ENCODE measurements at regions not wholly inside any gene's neighbourhood (a gene's known extent, or its start where the extent isn't known, plus 50 kb on each side); places are given as distances from the start of the nearest gene placed in this dataset.

DNA sequence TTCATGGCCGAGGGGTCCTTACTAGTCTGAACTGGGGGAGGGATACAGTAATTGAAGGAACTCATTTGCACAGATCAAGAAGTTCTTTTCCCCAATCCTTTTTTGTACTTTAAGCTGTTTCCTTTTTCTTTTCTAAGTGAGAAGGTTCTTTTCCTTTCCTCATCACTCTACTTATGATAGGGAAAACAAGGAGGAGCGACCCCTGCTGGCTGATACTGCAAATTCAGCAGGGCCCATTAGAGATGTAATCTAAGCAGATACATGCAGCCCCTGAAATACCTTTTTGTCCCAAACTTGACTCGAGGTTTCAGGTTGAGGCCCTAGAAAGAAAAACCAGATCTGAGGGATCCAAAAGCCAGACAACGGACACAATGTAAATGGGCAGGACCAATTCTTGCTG, 305.5 kb downstream of the DNAJB9 start:
- H3K36me3 ChIP-seq (ENCODE audit: control insufficient read depth, low read length) = no peaks in the 10 kb centered on the region
- no peak overlapping the region for H3K27ac ChIP-seq (ENCODE audit: low read depth, low read length)
- no peak overlapping the region for H3K4me2 ChIP-seq (ENCODE audit: low read length)
- peaks cover 4% of the 10 kb centered on the region; the same call in 1 of the 2 replicates for H3K9me3 ChIP-seq (ENCODE audit: control insufficient read depth, insufficient read depth, low read length)
- no peaks in the 10 kb centered on the region for H3K79me2 ChIP-seq (ENCODE audit: control insufficient read depth, low read length)
- no peaks in the 10 kb centered on the region for H3K27me3 ChIP-seq (ENCODE audit: control insufficient read depth, low read length)
- H3K4me1 ChIP-seq (ENCODE audit: control insufficient read depth, low read length) = no peaks in the 10 kb centered on the region
- TF ChIP-seq EZH2phosphoT487 (IDR thresholded peaks at IDR 0.05; ENCODE audit: borderline replicate concordance, low read length) = no peak
- TF ChIP-seq, protein P1, sequence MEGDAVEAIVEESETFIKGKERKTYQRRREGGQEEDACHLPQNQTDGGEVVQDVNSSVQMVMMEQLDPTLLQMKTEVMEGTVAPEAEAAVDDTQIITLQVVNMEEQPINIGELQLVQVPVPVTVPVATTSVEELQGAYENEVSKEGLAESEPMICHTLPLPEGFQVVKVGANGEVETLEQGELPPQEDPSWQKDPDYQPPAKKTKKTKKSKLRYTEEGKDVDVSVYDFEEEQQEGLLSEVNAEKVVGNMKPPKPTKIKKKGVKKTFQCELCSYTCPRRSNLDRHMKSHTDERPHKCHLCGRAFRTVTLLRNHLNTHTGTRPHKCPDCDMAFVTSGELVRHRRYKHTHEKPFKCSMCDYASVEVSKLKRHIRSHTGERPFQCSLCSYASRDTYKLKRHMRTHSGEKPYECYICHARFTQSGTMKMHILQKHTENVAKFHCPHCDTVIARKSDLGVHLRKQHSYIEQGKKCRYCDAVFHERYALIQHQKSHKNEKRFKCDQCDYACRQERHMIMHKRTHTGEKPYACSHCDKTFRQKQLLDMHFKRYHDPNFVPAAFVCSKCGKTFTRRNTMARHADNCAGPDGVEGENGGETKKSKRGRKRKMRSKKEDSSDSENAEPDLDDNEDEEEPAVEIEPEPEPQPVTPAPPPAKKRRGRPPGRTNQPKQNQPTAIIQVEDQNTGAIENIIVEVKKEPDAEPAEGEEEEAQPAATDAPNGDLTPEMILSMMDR (IDR thresholded peaks at IDR 0.05; ENCODE audit: low read depth, low read length, poor library complexity, severe bottlenecking) = peak; percentile 84
- H3F3A ChIP-seq (ENCODE audit: control insufficient read depth, insufficient read depth) = no peaks in the 10 kb centered on the region
- no peaks in the 10 kb centered on the region for H3K9me2 ChIP-seq (replicated peaks; ENCODE audit: control insufficient read depth, low read length)
- no peak overlapping the region for H3K4me3 ChIP-seq (ENCODE audit: low read length)
- H4K20me1 ChIP-seq (ENCODE audit: control insufficient read depth, insufficient read depth, low read depth, low read length) = no peaks in the 10 kb centered on the region

DNA sequence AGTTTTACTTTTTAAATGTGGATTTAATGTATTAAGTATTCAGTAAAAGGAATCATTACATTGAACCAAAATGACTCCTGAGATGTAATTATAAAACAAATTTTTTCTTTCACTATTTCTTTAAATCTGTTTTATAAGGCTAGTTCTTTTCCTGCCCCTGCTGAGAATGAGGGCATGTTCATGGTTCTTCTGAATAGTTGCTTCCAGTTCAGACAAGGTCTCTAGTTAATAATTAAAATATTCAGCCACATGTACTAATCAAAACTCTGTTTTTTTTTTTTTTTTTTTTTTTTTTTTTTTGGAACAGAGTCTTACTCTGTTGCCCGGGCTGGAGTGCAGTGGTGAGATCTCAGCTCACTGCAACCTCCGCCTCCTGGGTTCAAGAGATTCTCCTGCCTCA, 321.2 kb downstream of the DNAJB9 start:
- Histone ChIP-seq H3K79me2 (ENCODE audit: control insufficient read depth, low read length) (no peaks in the 10 kb centered on the region), H3K36me3 (ENCODE audit: control insufficient read depth, low read length) (no peaks in the 10 kb centered on the region), H3K9me2 (replicated peaks; ENCODE audit: control insufficient read depth, low read length) (no peaks in the 10 kb centered on the region), H3K4me1 (ENCODE audit: control insufficient read depth, low read length) (no peaks in the 10 kb centered on the region), H3K27me3 (ENCODE audit: control insufficient read depth, low read length) (no peaks in the 10 kb centered on the region), H3K4me3 (ENCODE audit: low read length) (no peak overlapping the region), H4K20me1 (ENCODE audit: control insufficient read depth, insufficient read depth, low read depth, low read length) (no peaks in the 10 kb centered on the region), H3K9me3 (ENCODE audit: control insufficient read depth, insufficient read depth, low read length) (no peaks in the 10 kb centered on the region), H3F3A (ENCODE audit: control insufficient read depth, insufficient read depth) (no peaks in the 10 kb centered on the region), H3K4me2 (ENCODE audit: low read length) (no peak overlapping the region), H3K27ac (ENCODE audit: low read depth, low read length) (no peak overlapping the region)
- TF ChIP-seq, protein P1 (IDR thresholded peaks at IDR 0.05; ENCODE audit: low read depth, low read length, poor library complexity, severe bottlenecking) = no peak
- TF ChIP-seq EZH2phosphoT487 (IDR thresholded peaks at IDR 0.05; ENCODE audit: borderline replicate concordance, low read length) = no peak

DNA sequence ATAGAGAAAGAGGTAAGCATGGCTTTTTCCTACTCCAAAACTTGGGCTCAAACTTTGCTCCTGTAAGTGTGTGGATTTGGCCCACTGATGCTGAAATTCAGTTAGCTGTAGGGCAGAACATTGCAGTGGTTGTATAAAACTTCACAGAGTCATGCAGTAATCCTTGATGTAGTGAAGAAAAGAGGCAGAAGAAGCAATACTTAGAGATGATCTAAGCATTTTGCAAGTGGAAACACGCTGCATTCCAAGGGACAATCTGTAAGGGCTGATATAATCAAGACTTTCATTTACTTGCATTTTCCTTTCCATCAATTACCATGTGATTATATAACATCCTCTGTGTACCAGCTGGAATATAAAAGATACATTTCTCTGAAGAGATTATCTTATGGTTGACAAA, 338.8 kb downstream of the DNAJB9 start:
- Histone ChIP-seq H3K36me3 (ENCODE audit: control insufficient read depth, low read length) (no peaks in the 10 kb centered on the region), H3K27me3 (ENCODE audit: control insufficient read depth, low read length) (no peaks in the 10 kb centered on the region), H4K20me1 (ENCODE audit: control insufficient read depth, insufficient read depth, low read depth, low read length) (no peaks in the 10 kb centered on the region), H3F3A (ENCODE audit: control insufficient read depth, insufficient read depth) (no peaks in the 10 kb centered on the region), H3K79me2 (ENCODE audit: control insufficient read depth, low read length) (no peaks in the 10 kb centered on the region), H3K4me1 (ENCODE audit: control insufficient read depth, low read length) (no peaks in the 10 kb centered on the region), H3K9me3 (ENCODE audit: control insufficient read depth, insufficient read depth, low read length) (no peaks in the 10 kb centered on the region), H3K9me2 (replicated peaks; ENCODE audit: control insufficient read depth, low read length) (no peaks in the 10 kb centered on the region), H3K27ac (ENCODE audit: low read depth, low read length) (no peak overlapping the region), H3K4me3 (ENCODE audit: low read length) (no peak overlapping the region), H3K4me2 (ENCODE audit: low read length) (no peak overlapping the region)
- no peak for TF ChIP-seq EZH2phosphoT487 (IDR thresholded peaks at IDR 0.05; ENCODE audit: borderline replicate concordance, low read length)

DNA sequence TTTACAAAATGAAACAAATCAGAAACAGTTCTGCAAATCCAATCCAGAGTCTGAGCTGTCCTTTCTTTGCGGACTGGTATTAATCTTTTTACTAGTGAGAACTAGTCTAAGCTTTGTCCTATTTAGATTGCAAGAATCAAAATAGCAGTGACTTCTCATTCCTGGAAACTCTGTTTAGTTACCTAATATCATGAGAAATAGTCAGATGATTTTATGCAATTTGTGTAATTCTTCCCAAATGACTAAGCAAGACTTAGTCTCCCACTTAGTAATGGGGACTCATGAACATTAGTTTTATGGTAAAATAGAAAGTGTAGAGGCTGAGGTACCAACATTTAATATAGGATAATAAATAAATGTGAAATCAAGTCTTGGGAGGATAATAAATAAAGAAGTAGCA, 341.3 kb downstream of the DNAJB9 start:
- no peaks in the 10 kb centered on the region for H3K79me2 ChIP-seq (ENCODE audit: control insufficient read depth, low read length)
- H3K9me2 ChIP-seq (replicated peaks; ENCODE audit: control insufficient read depth, low read length) = no peaks in the 10 kb centered on the region
- H3K36me3 ChIP-seq (ENCODE audit: control insufficient read depth, low read length) = no peaks in the 10 kb centered on the region
- no peaks in the 10 kb centered on the region for H3F3A ChIP-seq (ENCODE audit: control insufficient read depth, insufficient read depth)
- no peak for TF ChIP-seq EZH2phosphoT487 (IDR thresholded peaks at IDR 0.05; ENCODE audit: borderline replicate concordance, low read length)
- TF ChIP-seq, protein P1 (IDR thresholded peaks at IDR 0.05; ENCODE audit: low read depth, low read length, poor library complexity, severe bottlenecking) = no peak
- H3K4me2 ChIP-seq (ENCODE audit: low read length) = no peak overlapping the region
- no peak overlapping the region for H3K27ac ChIP-seq (ENCODE audit: low read depth, low read length)
- no peaks in the 10 kb centered on the region for H3K9me3 ChIP-seq (ENCODE audit: control insufficient read depth, insufficient read depth, low read length)
- no peaks in the 10 kb centered on the region for H4K20me1 ChIP-seq (ENCODE audit: control insufficient read depth, insufficient read depth, low read depth, low read length)
- no peaks in the 10 kb centered on the region for H3K27me3 ChIP-seq (ENCODE audit: control insufficient read depth, low read length)
- no peaks in the 10 kb centered on the region for H3K4me1 ChIP-seq (ENCODE audit: control insufficient read depth, low read length)
- H3K4me3 ChIP-seq (ENCODE audit: low read length) = no peak overlapping the region
